ENCODE measurements at regions not wholly inside any gene's neighbourhood (a gene's known extent, or its start where the extent isn't known, plus 50 kb on each side); places are given as distances from the start of the nearest gene placed in this dataset.
"Not testable (repeated sequence)": the region's sequence is repeated elsewhere in the genome, so short reads cannot be mapped to it uniquely, and the experiment has no call there.

DNA sequence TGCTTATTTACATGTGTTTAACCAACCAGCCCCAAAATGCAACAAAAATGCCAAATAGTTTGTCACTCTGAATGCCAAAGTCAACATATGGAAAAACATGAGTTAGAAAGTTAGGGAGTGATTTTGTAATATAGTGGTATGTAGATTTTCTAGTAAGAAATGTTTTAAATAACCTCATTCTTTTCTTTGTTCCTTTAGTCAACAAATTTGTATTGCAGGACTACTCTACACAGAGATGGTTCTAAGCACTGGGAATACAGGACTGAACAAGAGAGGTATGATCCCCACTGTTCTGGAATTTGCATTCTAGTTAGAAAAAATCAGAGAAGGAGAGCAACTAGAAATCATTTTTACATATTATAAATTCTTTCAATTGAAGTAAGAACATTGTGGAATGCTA, 218.8 kb upstream of the ANXA10 start:
- TF ChIP-seq SNAI2 (CRISPR knock-in tag; IDR thresholded peaks at IDR 0.05) (no peak), TOX (CRISPR knock-in tag; IDR thresholded peaks at IDR 0.05; ENCODE audit: borderline replicate concordance) (no peak), ZFP30 (CRISPR knock-in tag; IDR thresholded peaks at IDR 0.05) (no peak), PPARA (CRISPR knock-in tag; IDR thresholded peaks at IDR 0.05; ENCODE audit: borderline replicate concordance) (no peak), ZNF565 (CRISPR knock-in tag; conservative IDR thresholded peaks at IDR 0.05; ENCODE audit: low read depth) (no peak), ISL1 (CRISPR knock-in tag; IDR thresholded peaks at IDR 0.05) (no peak), ARNTL (CRISPR knock-in tag; IDR thresholded peaks at IDR 0.05; ENCODE audit: borderline replicate concordance, low read depth) (no peak)
- TF ChIP-seq, protein P1, sequence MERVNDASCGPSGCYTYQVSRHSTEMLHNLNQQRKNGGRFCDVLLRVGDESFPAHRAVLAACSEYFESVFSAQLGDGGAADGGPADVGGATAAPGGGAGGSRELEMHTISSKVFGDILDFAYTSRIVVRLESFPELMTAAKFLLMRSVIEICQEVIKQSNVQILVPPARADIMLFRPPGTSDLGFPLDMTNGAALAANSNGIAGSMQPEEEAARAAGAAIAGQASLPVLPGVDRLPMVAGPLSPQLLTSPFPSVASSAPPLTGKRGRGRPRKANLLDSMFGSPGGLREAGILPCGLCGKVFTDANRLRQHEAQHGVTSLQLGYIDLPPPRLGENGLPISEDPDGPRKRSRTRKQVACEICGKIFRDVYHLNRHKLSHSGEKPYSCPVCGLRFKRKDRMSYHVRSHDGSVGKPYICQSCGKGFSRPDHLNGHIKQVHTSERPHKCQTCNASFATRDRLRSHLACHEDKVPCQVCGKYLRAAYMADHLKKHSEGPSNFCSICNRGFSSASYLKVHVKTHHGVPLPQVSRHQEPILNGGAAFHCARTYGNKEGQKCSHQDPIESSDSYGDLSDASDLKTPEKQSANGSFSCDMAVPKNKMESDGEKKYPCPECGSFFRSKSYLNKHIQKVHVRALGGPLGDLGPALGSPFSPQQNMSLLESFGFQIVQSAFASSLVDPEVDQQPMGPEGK (CRISPR knock-in tag; IDR thresholded peaks at IDR 0.05; ENCODE audit: borderline replicate concordance) = no peak
- TF ChIP-seq, protein P2, sequence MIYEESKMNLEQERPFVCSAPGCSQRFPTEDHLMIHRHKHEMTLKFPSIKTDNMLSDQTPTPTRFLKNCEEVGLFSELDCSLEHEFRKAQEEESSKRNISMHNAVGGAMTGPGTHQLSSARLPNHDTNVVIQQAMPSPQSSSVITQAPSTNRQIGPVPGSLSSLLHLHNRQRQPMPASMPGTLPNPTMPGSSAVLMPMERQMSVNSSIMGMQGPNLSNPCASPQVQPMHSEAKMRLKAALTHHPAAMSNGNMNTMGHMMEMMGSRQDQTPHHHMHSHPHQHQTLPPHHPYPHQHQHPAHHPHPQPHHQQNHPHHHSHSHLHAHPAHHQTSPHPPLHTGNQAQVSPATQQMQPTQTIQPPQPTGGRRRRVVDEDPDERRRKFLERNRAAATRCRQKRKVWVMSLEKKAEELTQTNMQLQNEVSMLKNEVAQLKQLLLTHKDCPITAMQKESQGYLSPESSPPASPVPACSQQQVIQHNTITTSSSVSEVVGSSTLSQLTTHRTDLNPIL (CRISPR knock-in tag; IDR thresholded peaks at IDR 0.05; ENCODE audit: low read depth) = no peak
- TF ChIP-seq, protein P3, sequence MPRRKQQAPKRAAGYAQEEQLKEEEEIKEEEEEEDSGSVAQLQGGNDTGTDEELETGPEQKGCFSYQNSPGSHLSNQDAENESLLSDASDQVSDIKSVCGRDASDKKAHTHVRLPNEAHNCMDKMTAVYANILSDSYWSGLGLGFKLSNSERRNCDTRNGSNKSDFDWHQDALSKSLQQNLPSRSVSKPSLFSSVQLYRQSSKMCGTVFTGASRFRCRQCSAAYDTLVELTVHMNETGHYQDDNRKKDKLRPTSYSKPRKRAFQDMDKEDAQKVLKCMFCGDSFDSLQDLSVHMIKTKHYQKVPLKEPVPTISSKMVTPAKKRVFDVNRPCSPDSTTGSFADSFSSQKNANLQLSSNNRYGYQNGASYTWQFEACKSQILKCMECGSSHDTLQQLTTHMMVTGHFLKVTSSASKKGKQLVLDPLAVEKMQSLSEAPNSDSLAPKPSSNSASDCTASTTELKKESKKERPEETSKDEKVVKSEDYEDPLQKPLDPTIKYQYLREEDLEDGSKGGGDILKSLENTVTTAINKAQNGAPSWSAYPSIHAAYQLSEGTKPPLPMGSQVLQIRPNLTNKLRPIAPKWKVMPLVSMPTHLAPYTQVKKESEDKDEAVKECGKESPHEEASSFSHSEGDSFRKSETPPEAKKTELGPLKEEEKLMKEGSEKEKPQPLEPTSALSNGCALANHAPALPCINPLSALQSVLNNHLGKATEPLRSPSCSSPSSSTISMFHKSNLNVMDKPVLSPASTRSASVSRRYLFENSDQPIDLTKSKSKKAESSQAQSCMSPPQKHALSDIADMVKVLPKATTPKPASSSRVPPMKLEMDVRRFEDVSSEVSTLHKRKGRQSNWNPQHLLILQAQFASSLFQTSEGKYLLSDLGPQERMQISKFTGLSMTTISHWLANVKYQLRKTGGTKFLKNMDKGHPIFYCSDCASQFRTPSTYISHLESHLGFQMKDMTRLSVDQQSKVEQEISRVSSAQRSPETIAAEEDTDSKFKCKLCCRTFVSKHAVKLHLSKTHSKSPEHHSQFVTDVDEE (CRISPR knock-in tag; IDR thresholded peaks at IDR 0.05) = no peak
- ATAC-seq = no peak

DNA sequence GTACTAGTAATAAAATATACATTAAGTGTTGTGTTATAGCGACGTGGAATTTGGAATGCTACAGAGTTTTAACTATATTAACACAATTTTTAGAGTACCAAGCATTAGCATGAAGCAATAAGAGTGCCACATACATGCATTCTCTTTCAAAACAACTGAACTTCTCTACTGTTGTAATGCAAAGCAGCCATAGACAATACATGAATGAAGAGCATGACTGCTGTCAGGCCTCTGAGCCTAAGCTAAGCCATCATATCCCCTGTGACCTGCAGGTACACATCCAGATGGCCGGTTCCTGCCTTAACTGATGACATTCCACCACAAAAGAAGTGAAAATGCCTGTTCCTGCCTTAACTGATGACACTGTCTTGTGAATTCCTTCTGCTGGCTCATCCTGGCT, 216.2 kb upstream of the ANXA10 start:
- not testable (repeated sequence) for ATAC-seq

DNA sequence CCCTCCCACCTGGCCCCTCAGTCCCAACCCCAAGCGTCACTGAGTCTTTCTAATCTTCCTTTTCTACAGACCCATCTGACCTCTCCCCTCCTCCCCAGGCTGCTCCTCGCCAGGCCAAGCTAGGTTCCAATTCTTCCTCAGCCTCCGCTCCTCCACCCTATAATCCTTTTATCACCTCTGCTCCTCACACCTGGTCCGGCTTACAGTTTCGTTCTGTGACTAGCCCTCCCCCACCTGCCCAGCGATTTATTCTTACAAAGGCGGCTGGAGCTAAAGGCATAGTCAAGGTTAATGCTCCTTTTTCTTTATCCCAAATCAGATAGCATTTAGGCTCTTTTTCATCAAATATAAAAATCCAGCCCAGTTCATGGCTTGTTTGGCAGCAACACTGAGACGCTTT, 214.5 kb upstream of the ANXA10 start:
- not testable (repeated sequence) for ATAC-seq

DNA sequence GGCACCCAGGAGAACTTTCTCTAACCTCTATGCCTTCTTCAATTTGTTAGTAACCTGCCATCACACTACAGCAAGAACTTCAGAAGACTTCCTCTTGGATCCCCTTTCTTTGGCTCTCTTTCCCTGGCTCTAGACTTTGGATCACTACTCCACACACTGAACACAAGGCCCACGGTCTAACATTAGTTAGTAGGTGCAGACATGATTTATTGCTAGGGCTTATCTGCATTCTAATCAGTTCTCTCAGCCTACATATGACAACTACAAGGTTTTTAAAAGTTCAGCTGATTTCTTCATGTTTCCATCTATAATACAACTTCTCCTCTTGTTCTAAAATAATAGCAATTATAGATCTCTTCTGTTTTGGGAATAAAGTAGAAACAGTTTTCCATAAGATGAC, 209.1 kb upstream of the ANXA10 start:
- ATAC-seq = no peak
- TF ChIP-seq ZC3H10 (CRISPR knock-in tag; IDR thresholded peaks at IDR 0.05) (no peak), CSDC2 (CRISPR knock-in tag; IDR thresholded peaks at IDR 0.05) (no peak), SNAI2 (CRISPR knock-in tag; IDR thresholded peaks at IDR 0.05) (no peak), TCF4 (CRISPR knock-in tag; IDR thresholded peaks at IDR 0.05; ENCODE audit: borderline replicate concordance) (no peak), RARB (CRISPR knock-in tag; IDR thresholded peaks at IDR 0.05) (no peak), GLIS3 (CRISPR knock-in tag; IDR thresholded peaks at IDR 0.05) (no peak), ZFP3 (CRISPR knock-in tag; IDR thresholded peaks at IDR 0.05) (no peak), ESRRG (CRISPR knock-in tag; IDR thresholded peaks at IDR 0.05) (no peak), PPARA (CRISPR knock-in tag; IDR thresholded peaks at IDR 0.05; ENCODE audit: borderline replicate concordance) (no peak), BACH2 (CRISPR knock-in tag; IDR thresholded peaks at IDR 0.05; ENCODE audit: borderline replicate concordance) (no peak), ZNF565 (CRISPR knock-in tag; conservative IDR thresholded peaks at IDR 0.05; ENCODE audit: low read depth) (no peak), ARNTL (CRISPR knock-in tag; IDR thresholded peaks at IDR 0.05; ENCODE audit: borderline replicate concordance, low read depth) (no peak), ZNF70 (CRISPR knock-in tag; IDR thresholded peaks at IDR 0.05) (no peak), ISL1 (CRISPR knock-in tag; IDR thresholded peaks at IDR 0.05) (no peak)
- TF ChIP-seq, protein P2 (CRISPR knock-in tag; IDR thresholded peaks at IDR 0.05; ENCODE audit: low read depth) = no peak
- TF ChIP-seq, protein P4, sequence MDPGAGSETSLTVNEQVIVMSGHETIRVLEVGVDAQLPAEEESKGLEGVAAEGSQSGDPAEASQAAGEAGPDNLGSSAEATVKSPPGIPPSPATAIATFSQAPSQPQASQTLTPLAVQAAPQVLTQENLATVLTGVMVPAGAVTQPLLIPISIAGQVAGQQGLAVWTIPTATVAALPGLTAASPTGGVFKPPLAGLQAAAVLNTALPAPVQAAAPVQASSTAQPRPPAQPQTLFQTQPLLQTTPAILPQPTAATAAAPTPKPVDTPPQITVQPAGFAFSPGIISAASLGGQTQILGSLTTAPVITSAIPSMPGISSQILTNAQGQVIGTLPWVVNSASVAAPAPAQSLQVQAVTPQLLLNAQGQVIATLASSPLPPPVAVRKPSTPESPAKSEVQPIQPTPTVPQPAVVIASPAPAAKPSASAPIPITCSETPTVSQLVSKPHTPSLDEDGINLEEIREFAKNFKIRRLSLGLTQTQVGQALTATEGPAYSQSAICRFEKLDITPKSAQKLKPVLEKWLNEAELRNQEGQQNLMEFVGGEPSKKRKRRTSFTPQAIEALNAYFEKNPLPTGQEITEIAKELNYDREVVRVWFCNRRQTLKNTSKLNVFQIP (CRISPR knock-in tag; IDR thresholded peaks at IDR 0.05; ENCODE audit: borderline replicate concordance, low read depth) = no peak
- TF ChIP-seq, protein P5, sequence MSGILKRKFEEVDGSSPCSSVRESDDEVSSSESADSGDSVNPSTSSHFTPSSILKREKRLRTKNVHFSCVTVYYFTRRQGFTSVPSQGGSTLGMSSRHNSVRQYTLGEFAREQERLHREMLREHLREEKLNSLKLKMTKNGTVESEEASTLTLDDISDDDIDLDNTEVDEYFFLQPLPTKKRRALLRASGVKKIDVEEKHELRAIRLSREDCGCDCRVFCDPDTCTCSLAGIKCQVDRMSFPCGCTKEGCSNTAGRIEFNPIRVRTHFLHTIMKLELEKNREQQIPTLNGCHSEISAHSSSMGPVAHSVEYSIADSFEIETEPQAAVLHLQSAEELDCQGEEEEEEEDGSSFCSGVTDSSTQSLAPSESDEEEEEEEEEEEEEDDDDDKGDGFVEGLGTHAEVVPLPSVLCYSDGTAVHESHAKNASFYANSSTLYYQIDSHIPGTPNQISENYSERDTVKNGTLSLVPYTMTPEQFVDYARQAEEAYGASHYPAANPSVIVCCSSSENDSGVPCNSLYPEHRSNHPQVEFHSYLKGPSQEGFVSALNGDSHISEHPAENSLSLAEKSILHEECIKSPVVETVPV (CRISPR knock-in tag; IDR thresholded peaks at IDR 0.05) = no peak
- TF ChIP-seq, protein P3 (CRISPR knock-in tag; IDR thresholded peaks at IDR 0.05) = no peak

All from SK-N-SH treated with all-trans-retinoic acid at 6 μM for 48 hours (cell line).